Stimulated activated CD8-positive, alpha-beta memory T cell treated with anti-CD3 and anti-CD28 coated beads, Interleukin-7, amount 100 ng/mL, for 4 hours (primary cell): ENCODE measurements at regions not wholly inside any gene's neighbourhood (a gene's known extent, or its start where the extent isn't known, plus 50 kb on each side); places are given as distances from the start of the nearest gene placed in this dataset.
"Not testable (repeated sequence)": the region's sequence is repeated elsewhere in the genome, so short reads cannot be mapped to it uniquely, and the experiment has no call there.

Experiments used
- DNase-seq, 2 donors: peaks; one replicate each; pipeline ENCODE4 v3.0.0-alpha.2; 2020; ENCODE audit warnings: low read depth in 2 of 2

DNA sequence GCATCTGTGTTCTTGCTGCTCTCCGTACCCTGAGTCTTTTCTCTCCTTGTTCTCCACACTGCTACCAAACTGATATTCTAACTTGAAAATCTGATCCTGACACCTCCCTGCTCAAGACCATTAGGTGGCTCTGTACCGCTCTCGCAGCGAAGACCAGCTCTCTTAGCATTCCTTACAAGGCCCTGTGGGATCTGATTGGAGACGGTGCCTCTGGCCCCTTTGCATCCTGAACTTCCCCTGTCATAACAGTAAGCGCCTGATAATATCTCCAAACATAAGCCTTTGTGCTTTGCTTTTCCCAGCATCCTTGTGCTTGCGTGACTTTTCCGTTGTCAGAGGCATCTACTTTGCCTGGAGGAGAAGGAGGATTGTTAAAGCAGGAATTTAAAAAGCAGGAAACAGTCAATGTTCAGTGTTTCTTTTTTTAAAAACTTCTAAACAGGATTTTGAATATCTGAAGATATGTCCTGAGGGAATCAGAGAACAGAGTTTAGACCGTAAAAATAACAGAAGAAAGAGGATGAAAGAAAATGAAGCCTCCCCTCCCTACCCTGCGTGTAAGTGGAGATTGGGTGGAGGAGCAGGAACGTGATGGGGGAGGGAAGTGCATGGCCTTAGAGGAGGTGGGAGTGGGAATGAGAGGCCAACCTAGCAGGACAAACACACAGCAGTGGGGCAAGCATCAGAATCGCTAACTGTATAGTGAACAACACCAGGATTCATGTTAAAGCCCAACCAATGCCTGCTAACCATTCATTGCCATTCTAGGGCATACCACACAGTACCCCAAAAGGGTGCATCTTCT is 89.2 kb upstream of the STMND1 start:
- DNase-seq = no peak

DNA sequence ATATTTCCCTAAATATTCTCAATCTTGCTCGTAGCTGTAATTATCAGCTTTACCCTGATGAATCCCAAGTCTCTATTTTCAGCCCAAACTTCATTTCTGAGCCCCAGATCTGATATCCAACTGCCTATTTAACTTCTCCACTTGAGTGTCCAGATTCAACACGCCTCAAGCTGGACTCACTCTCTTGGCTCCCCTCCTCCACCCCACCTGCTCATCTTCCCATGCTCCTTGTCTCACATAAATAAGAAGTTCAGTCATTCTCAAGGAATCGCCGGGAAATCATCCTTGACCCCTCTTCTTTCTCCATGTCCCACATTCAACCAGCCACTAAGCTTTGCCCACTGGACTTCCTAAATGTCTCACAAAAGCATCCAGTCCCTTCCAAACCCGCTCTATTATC is 89.9 kb upstream of the STMND1 start:
- DNase-seq = no peak

- no peak for DNase-seq
Measured at GRCh38 chr6:17007749-17008148, 94.1 kb upstream of the STMND1 start.

- DNase-seq = no peak
Measured at GRCh38 chr6:17006543-17006942, 95.3 kb upstream of the STMND1 start.

DNA sequence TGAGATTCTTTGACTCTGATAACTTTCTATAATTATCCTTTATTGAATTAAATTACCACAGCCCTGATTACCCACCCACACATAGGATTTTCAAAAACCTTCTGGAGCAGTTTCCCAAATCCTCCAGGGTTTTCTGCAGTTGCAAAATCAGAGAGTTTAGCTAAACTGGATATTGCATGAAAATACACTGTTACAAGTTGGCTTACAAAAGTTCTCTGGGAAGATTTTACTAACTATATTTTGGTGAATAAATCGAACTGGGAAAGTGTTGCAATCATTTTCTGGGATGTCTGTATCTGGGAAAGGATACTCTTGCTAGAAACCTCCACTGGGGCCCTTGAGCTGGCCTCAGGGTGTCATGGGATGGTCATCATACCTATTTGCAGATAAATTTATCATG is 97.6 kb upstream of the STMND1 start:
- no peak for DNase-seq

GRCh38 chr6:17002123-17002522 is 99.7 kb upstream of the STMND1 start:
- DNase-seq = no peak

GRCh38 chr6:17001188-17001587 is 100.7 kb upstream of the STMND1 start:
- DNase-seq = no peak

DNA sequence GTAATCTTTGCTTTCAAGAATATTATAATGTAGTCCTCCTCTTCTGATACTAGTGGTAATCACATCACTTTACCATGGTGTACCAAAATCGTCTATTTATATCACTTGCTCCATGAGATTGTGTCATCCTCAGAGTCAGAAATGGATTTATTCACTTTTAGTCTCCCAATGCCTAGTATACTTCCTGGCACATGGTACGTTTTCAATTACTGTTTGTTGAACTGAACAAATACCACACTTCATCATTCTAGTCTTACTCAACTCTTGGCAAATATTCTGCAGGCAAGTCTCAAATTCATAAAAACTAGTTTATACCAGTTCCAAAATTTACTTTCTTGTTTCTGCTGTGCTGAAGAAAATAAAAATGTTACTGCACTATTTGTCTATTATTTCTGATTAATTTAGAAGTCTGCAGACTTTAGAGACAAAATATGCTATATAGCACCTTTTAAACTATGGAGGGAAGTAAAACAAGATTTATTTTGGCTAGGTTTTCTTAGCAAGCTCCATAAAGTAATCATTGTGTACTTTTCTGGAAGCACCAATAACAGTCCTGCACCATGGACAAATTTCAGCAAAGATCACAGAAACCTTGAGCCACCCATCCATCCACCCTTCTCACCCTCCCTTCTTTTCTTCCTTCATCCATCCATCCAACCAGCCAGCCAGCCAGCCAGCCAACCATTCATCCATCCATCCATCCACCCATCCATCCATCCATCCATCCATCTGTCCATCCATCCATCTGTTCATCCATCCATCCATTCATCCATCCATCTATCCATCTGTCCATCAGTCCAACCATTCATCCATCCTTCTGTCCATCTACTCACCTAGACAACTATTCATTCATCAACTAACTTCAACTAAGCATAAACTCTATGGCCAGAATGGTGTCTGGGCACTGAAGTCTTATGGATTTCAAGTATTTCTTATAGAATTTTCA is 102.1 kb upstream of the STMND1 start:
- DNase-seq = no peak

DNA sequence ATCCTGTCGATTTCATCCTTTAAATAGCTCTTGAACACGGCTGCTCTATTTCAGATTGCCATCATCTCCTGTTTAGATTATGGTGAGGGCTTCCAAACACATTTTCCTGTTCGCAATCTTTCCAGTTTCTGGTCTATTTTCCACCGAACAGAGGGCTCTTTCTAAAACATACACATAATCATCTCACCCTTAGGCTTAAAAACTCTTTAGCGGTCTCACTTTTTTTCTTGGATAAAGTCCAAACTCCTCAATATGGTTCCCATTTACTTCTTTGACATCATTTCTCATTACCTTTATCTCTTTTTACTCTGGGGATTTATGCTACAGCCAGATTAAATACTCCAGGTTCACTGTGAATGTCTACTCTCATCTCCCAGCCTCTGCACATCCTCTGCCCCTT is 103.4 kb upstream of the STMND1 start:
- DNase-seq = no peak

DNA sequence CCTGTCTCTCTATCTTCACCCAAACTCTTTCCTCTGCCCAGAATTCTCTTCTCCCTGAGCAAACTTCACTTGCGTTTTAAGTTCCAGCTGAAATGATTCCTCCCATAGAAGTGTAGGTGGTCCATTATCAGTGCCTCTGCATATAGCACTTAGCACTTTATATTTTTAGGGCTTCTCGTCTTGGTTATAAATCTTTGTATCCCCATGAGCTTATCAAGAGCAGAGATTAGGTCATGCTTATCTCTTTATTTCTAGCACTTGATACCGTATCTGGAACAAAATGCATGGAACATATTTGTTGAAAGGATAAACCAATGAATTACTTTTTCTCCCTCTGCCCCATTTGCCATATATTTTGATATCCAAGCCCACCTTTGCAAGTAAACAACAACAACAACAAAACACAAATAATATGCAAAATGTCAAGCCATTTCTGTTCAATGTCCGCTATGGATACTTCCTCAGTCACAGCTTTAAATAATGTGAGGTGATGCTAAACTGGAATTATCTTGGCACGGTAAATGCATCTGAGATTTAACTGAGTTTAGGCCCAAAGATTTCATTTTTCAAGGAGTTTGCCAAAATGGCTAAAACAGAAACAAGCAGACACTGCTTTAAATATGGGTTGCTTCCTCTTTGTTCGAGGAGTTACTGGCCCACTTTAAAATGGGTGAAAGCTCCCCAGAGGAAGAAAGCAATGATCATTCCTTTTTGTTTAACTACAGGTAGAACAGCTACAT is 106.2 kb upstream of the STMND1 start:
- no peak for DNase-seq

DNA sequence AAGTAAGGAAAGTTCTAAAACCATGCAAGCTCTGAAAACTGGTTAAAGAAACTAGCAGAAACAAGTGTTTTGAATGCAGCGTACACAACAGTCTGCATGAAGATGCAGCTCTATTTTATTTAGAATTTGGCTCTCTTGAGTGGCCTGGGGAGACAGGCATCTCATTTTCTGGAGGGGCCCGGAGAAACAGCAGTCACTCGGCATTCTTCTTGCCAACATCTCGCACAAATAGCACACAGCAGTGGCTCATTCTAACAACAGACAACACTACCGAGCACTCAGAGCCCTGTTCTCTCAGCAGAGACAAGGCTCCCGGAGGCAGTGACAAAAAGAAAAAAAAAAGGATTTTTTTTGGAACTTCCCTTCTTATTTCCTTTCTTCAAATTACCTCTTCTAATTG is 108.5 kb upstream of the STMND1 start:
- no peak for DNase-seq

DNA sequence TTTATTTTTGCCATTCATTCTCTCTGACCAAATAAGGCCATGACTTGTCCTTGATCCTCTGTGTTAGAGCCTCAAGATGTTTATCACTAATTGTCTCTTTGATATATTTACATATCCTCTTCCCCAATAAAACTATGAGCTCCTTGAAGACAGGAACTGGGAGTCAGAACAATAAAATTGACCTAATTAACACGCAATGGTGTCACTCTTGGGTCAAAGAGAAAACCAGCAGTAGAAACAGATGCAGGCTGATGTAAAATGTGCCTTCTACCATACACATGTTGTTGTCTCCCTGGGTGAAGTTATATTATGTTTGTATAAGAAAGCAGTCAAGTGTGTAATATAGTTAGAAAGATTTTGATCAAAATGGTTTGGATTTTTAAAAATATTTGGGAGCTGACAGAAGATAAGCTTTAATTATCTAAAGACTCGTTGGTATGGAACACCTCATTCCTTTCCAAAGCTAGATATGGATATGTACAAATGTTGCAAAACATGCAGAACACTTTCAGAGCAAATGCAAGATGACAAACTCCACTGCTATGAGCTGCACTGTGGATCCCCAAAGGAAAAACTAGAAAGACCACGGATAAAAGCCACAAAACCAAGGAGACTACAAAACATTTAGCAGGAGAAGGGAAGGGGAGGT is 109.7 kb upstream of the STMND1 start:
- DNase-seq = no peak

DNA sequence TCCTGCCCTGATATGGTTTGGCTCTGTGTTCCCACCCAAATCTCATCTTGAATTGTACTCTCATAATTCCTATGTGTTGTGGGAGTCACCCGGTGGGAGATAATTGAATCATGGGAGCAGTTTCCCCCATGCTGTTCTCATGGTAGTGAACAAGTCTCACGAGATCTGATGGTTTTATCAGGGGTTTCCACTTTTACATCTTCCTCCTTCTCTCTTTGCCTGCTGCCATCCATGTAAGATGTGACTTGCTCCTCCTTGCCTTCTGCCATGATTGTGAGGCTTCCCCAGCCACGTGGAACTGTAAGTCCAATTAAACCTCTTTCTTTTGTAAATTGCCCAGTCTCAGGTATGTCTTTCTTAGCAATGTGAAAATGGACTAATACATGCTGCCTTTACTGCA is 111.9 kb upstream of the STMND1 start:
- DNase-seq = not testable (repeated sequence)

- DNase-seq = no peak
Measured at GRCh38 chr6:16989382-16989781, 112.5 kb upstream of the STMND1 start.

GRCh38 chr6:16987996-16988395 is 113.9 kb upstream of the STMND1 start:
- no peak for DNase-seq

GRCh38 chr6:16985513-16986284 is 116.2 kb upstream of the STMND1 start:
- no peak for DNase-seq

- no peak for DNase-seq
Measured at GRCh38 chr6:16982807-16983206, 119.0 kb upstream of the STMND1 start.

DNA sequence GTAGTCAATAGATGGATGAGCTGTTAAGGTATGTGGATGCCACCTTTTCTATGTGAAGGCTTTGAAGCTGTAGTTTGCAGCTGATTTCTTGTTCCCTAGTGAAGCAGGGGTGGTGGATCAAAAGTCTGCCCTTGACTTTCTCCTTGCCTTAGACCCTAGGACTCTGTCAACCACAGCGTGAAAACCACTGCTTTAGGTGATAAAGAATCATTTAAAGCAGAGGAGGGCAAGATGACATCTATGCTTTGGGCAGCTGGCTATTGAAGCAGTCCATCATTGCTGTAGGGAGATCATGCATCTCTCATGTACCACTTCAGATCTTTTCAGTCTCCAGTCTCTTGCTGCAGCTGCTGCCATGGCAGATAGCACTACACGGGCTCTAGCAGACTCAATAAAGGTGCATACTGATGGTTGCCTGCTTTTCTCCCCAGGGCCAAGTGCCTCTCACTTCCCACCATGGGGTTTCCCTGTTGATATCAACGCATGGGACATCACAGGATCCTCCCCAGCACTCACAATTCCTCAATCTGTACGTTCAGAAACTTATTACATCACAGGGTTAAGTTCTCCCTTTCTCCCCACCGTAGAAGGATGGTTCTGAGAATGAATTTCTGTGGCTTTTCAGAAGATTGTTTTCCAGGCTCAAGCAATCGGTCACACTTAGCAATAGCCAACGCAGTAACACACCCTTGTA is 122.0 kb upstream of the STMND1 start:
- DNase-seq = no peak

- no peak for DNase-seq
Measured at GRCh38 chr6:16978686-16979085, 123.2 kb upstream of the STMND1 start.
